NK-92 treated with Interleukin-12 subunit alpha and Interleukin-12 subunit beta, amount 100 ng/mL, for 24 hours (cell line): ENCODE measurements at regions not wholly inside any gene's neighbourhood (a gene's known extent, or its start where the extent isn't known, plus 50 kb on each side); places are given as distances from the start of the nearest gene placed in this dataset.

Experiments used
- DNase-seq: peaks from one replicate; lab custom pipeline; 2025; lab: John Stamatoyannopoulos, UW

DNA sequence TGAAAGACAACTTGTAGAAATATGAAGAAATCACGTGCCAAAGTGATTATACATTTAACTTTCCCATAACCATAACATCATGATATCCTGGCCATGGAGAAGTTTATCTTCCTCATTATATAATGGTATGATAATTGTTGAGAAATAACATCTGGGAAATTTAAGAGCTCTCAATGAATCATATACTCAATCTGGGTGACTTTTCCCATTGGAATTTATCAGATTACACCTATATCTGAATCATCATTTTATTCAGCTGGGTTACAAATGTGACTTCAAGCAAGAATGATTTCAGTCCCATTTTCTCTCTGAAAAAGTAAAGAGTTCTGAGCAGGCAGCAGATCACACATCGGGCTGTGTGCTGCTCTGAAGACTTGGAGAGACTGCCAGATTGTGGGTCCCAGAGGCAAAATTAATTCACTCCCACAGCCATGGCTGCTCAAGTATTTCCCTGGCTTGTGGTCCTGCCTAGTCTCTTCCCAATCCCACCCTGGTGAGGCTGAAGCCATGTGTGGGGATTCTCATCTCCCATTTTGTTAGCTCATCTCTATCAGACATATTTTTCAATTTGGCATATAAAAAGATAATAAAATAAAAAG, 278.0 kb downstream of the MRPL39 start:
- DNase-seq, result no peak

DNA sequence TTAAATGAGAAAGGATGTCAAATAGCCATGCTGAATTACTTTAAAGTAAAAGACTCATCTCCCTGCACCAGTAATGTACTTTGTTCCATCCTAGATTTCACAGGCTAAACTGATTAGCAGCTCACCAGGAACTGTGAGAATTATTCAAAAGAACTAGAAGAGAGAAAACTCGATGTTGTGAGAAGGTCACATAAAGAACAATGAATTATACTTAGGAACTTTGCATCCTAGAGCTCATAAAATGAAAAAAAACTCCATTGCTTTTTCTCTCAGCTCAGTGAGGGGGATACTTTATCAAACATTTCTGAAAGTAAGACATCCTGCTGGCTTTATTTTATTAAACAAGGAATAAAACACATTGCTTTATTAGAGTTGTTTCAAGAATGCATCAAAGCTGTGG, 278.5 kb downstream of the MRPL39 start:
- no peak for DNase-seq

DNA sequence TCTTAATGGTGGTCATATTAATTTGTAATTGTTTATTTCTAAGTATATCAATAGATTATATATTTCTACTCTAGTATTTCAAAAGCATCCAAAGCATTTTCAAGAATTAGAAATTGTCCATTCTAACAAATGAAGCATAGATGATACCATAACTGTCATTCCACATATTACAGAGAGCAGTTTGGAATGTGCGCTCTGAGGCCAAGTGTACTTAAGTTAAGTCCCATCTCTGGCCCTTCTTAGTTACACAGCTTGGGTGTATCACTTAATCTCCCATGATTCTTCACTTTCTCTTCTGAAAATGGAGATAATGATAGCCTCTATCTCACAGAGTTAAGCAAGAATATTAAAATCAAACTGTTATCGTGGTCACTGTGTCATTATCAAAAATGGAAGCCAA, 281.1 kb downstream of the MRPL39 start:
- no peak for DNase-seq

DNA sequence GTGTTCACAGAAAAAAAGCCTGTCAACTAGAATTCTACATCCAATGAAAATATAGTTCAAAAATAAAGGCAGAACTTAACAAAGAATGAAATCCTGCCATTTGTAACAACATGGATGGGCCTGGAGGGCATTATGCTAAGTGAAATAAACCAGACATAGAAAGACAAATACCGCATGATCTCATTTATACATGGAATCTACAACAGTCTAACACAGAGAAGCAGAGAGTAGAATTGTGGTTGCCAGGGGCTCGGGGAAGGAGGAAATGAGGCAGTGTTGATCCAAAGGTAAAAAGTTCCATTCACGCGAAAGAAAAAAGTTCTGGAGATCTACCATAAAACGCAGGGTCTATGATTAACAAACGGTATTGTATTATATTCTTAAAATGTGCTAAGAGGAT, 282.6 kb downstream of the MRPL39 start:
- DNase-seq, result no peak

DNA sequence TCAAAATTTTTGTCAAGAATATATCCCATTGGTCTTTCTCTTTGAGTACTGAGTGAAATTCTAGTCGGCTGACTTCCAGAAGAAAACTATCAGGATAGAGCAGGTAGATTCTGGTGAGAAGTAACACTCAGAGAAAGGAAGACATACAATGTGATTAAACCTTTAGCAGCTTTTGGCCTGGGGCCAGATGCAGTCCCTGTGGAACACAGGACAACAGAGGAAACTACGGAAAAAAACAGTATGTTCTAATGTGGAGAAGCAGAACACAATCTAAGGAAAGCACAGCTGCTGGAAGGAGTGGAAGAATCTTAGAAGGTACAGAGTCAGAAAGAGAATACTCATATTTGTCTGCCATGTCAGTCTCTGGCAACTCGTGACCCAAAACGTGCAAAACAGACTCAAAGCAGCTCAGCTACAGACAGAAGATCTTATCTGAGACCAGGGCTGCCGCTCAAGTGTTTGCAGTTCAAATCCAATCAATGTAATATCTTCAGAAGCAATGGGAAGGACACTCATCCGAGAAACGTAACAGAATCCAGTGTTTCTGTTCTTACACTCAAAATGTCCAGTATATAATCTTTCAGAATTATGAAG, 283.8 kb downstream of the MRPL39 start:
- no peak for DNase-seq

DNA sequence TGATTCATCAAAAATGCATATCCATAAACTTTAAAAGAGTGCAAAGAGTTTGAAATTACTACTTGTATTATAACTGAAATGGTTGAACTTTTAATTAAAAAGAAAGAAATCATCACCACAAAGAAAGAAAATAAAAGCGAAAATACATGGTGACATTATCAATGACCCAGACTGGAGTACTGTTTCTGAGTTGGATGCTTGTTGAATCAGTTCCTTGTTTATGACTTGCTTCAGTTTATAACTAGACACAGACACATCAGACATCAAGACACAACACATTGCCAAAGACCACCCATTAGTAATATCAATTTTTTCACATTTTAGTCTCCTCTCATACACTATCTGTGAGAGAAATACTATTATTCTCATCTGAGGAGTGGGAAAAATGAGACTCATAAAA, 293.0 kb downstream of the MRPL39 start:
- no peak for DNase-seq

DNA sequence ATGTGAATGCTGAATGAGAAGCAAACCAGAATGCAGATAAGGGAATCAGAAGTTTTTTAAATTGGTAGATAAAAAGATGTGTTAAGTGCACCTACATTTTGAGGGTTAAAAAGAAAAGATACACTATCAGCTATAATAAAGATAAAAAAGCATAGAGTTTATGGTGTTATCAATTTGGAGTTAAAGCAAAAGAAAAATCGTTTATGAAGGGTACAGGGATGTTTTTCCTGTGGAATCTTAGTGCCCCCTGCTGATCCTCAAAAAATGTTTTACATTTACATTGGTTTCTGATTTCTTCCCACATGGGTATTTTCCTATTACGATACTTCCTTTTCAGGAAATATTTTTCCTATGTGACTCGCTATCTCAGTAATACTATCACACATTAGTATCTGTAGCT, 293.5 kb downstream of the MRPL39 start:
- DNase-seq, result no peak

DNA sequence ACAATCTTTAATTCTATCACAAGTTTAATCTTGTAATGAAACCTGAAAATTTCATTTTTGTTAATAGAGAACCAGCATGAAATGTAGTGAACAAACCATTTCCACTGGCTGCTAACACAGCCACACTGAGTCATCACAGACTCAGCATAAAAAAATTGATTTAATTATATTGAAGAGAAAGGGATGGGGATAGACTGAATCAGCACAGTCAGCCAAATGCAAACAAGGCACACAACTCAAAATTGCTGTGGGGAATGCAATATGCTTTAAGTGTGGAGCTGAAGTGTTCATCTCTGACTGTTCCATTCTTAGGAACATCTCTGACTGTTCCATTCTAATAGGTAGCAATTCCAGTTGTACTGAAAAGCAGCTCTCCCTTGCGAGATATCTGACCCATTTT, 299.8 kb downstream of the MRPL39 start:
- no peak for DNase-seq

DNA sequence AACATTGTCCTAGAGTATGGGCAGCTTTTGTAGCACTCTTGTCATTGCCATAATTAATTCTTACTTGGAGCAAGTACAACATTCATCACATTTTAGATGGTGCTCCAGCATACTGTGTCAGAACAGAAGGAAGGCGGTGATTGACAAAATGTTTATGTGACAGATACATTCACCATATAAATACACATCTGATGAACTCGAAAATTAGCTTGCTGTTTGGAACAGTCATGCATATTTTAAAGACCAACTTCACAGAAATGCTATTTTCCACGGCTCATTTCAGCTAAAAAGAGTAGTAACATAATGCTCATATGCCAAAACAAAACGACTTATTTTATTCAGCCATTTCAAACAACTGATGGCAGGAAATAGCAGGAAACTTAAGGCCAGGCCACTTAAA, 302.7 kb downstream of the MRPL39 start:
- DNase-seq, result no peak

DNA sequence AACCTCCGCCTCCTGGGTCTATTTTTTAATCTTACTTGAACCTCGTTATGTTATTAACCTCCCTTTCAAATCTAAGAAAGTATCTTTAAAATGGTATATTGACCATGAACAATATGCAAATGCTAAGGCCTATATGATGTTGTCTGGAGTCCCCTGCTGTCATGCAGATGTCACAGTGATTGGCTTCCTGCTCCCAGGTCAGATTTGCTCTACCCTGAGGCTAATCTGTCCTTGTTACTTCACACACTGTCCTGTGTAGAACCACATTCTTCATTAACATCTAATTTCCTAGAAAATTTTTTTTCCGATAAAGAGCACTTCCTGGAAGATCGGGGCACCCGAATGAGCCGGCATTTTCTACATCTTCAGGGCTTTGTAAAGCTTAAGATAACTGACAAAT, 306.6 kb downstream of the MRPL39 start:
- no peak for DNase-seq

DNA sequence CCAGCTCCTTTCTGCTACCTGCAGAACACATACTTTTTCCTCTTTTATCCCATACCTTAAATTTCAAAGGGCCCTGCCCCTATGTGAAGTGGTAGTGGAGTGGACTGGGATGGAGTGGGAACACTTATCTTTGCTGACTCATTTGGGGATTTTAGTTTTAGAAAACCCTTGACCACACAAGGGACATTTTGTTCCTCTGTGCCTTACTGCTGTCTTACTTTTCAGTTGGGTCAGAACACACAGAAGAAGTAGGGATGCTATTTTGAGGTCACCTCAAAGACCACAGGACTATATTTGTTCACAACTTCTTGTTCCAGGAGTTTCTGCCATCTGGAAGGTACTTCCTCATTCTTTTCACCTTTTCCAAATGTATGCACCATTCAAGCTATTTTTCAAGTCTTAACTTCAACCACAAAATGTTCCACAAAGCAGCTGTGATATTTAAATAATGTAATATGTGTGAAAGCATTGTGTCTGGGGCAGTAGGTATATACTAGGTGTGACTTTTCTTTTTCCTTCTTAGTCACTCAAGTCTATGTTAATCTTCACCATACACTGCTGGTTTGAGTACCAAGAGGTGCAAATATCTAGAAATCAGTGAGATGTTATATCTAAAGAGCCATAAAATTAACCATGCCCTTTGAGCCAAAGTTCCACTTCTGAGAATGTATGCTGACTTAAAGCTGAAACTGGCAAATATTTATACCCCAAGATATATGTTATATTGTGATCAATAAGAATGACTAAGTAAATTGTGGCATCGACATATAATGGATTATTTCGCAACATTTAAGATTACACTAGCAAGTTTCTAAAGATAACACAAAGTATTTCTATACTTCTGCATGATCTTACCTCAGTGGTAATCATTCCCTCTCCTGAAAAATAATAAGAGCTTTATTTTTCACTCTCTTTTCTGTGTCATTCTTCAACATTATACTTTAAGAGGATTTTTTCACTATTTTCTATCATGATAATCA, 308.5 kb downstream of the MRPL39 start:
- no peak for DNase-seq

DNA sequence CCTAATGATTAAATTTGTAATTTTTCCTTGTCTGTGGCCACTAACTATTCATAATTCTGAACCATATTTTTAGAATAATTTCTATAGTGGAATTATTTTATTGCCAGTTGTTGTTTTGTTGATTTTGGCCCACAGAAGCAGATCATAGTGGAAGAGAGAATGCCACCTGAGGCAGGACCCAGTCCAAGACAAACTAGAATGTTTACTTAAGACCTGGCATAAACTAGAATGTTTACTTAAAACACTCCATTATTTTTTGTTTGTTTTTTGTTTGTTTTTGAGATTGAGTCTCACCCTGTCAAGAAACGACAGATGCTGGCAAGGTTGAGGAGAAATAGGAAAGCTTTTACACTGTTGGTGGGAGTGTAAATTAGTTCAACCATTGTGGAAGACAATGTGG, 310.2 kb downstream of the MRPL39 start:
- DNase-seq, result no peak

DNA sequence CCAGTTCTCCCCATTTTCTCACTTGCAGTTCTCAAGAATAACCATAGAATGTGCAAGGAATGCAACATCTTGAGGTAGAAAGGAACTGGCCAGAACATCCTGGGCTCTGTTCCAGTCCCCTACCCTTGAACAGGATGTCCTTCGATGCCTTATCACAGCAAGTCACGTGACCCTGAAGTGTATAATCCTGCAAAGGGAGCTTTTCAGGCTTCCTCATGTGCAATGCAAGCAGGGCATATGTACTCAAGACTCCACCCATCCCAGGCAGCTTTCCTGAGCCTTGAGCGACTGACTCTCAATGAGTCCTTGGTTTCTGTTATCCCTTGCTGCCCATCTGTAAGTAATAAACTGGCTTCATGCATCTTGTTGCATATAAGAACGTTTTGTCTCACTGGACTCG, 311.0 kb downstream of the MRPL39 start:
- no peak for DNase-seq

DNA sequence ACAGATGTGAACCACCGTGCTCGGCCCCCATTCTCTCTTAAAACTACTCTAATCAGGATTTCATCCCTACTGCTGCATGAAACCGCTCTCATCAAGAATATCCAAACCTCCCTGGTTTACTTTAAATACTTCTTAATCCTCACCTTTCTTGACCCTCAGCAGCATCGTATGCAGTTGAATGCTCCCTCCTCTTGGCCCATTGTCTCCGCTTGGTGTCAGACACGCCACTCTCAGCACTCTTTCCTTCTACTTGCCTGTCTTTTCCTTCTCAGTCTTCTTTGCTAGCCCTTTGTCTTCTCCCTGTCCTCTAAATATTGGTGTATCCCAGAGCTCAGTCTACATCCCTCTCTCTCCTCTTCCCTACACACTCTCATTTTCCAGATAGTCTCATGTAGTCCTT, 314.9 kb downstream of the MRPL39 start:
- DNase-seq, result no peak

DNA sequence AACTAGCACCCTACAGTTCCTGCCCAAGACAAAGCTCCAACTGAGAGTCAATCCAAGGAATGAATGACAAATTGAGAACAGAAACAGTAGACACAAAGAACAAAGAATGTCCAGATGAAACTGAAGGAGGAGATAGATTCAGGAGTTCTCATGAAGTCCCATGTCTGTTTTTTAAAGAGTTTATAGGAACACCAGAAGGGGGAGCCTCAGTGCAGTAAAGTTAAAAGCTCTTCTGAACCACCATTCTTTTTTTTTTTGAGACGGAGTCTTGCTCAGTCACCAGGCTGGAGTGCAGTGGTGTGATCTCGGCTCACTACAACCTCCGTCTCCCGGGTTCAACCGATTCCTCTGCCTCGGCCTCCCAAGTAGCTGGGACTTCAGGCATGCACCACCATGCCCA, 323.6 kb downstream of the MRPL39 start:
- DNase-seq, result no peak

DNA sequence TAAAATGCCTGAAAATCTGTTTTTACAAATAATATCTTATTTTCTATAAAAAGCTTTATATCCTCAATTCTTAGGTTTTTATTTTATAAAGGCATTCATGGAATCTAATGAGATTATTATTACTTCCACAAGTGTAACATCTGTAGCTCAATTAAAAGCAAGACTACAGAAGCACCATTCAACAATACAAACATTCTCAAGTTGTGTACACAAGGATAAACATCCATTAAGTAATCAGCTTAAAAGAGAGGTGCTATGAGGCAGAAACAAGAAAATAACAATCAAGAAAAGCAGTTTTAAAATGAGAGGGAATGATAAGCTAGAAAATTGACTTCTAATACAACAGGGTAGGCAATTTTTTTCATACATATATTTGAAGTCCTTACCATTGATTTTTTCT, 326.1 kb downstream of the MRPL39 start:
- no peak for DNase-seq

DNA sequence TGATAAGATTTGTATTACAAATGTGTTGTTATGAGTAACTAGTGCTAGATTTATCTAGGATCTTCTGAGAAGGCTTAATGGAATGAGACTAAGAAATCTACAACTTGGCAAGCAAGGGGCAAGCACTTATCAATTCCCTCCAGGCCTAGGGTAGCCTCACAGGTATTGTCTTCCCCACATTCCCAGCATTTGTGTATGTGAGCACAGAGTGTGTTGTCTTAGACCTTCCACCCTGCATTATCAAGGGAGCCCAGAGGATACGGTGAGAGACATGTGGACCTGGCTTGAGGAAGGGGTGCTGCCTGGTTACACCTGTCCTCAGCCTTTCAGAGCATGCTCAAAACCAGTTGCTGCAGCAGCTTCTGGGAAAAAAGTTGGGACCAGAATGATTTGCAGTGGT, 327.2 kb downstream of the MRPL39 start:
- DNase-seq, result no peak

DNA sequence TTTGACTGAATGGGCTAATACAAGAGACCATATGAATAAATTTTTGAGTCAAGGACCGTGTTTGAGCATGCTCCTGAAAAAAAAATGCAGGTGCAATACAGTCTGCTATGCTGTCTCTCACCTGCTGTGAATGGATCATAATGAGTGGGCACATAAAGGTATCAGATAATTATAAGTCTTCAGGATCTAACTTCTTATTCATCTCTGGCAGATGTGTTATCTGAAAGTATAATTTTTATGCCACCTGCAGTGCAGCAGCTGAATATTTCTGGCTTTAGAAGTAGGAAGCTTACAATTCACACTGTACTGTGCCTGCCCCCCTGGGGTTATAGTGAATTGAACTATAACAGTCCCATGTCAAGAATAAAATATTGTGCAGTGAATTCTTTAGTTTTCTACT, 333.3 kb downstream of the MRPL39 start:
- DNase-seq, result no peak

DNA sequence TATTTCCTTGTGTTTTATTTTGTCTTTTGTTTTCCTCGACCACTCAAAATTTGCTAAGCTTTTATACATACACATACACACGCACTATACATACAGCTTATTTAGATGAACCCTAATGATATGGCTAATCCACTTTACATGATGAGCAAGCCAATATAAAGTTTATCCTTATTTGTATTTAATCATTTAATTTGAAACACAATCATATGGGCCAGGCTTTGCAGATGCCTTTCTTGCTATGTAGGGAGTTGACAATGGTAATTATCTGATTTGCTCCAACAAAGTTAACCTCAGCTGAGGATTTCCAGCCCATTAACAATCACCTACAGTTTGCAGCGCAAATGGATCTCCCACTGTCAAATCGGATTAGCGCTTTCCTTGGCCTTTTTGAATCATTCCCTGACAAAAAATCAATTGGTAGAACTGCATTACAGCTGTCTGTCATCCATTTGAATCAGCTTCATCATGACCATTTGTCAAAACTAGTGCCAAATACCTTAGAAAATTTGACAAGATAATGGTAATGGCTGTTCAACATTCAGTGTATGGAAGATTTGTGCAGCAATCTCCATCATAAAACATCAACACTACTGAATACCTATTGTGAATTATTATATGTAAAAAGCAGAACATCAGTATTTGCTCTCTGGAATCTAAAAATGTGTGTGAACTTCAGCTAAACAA, 352.6 kb downstream of the MRPL39 start:
- no peak for DNase-seq

DNA sequence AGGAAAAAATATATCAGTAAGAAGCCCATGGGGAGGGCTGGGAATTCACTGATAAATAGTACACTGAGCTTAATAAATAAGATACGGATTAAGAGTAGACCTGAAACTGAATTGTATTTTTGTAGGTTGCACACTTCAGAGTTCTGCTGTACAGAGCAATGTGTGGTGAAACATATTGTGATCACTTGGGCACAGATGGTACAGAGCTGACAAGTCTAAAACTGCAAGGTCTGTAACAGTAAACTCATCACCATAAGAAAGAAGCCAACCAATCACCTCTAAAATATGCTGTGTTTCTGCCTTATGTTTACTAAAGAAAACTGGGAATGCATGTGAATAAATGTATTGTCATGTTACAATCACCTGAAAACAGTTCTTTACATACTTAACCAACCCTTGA, 360.7 kb downstream of the MRPL39 start:
- no peak for DNase-seq

DNA sequence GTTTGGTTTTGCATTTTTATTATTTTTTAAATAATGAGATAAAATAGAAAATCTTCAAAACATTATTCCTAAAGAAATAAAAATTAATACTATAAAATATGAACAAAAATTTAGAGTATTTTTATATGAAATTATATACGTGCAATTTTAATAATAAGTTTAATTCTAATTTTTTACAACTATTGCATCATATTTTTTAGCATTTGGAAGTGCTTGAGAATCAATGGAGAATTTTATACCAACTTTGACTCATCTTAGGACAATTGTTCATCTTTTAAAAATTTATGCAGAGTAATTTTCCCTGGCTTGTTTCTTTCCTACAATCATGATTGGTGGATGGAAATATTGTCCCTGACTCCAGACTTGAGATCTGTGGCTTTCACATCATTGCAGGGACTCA, 362.5 kb downstream of the MRPL39 start:
- no peak for DNase-seq

DNA sequence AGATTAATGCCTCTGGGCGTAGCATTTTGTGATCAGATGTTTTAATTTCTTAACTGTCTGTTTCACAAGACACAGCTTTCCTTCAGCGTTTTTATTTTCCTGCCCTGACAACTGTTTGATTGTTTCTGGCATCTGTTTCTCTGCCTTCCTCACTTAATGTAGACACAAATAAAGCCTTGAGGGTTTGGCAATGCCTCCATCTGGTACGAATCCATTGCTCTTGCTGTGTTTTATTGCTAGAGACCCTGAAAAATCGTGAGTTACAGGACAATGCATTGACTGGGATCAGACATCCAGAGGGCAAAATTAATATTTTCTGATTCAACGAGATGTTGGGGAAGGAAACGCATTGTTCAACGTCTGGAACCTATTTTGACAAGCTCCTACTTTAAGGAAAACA, 363.5 kb downstream of the MRPL39 start:
- no peak for DNase-seq

DNA sequence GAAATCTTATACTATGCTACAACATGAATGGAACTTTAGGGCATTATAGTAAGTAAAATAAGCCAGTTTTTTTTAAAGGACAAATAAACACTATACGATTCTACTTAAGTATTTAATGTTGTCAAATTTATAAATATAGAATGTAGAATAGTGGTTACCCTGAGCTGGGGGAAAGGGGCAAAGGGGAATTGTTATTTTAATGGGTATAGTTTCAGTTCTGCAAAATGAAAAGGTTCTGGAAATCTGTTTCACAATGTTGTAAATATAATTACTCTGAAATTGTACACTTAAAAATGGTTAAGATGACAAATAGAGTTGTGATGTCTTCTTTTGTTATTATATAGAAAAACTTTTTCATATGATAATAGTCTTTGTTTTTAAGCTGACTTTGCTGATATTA, 366.3 kb downstream of the MRPL39 start:
- no peak for DNase-seq
